ENCODE measurements at regions not wholly inside any gene's neighbourhood (a gene's known extent, or its start where the extent isn't known, plus 50 kb on each side); places are given as distances from the start of the nearest gene placed in this dataset.

- Histone ChIP-seq H3K27me3 (no peaks in the 10 kb centered on the region), H3K4me3 (no peak overlapping the region), H3K27ac (no peak overlapping the region), H3K9me3 (no peaks in the 10 kb centered on the region), H3K4me1 (no peaks in the 10 kb centered on the region), H3K36me3 (no peaks in the 10 kb centered on the region)
- no peak for TF ChIP-seq CTCF (IDR thresholded peaks at IDR 0.05)
- no peak for DNase-seq (ENCODE audit: low spot score in 2 of 2)
- intact Hi-C loops (cut with DNase I), result no loop called here
Observed at GRCh38 chr15:29438703-29439055, 169.1 kb upstream of the NSMCE3 start.

GRCh38 chr15:29437888-29438702, 168.5 kb upstream of the NSMCE3 start:
- intact Hi-C loops (cut with DNase I), result no loop called here
- no peaks in the 10 kb centered on the region for H3K4me1 ChIP-seq
- no peak for TF ChIP-seq CTCF (IDR thresholded peaks at IDR 0.05)
- no peak overlapping the region for H3K27ac ChIP-seq
- H3K27me3 ChIP-seq, result no peaks in the 10 kb centered on the region
- no peak overlapping the region for H3K4me3 ChIP-seq
- DNase-seq (ENCODE audit: low spot score in 2 of 2), result no peak
- H3K36me3 ChIP-seq, result no peaks in the 10 kb centered on the region
- no peaks in the 10 kb centered on the region for H3K9me3 ChIP-seq

GRCh38 chr15:29435811-29436210, 166.2 kb upstream of the NSMCE3 start:
- Histone ChIP-seq H3K4me1 (no peaks in the 10 kb centered on the region), H3K4me3 (no peak overlapping the region), H3K9me3 (no peaks in the 10 kb centered on the region), H3K27me3 (no peaks in the 10 kb centered on the region), H3K36me3 (no peaks in the 10 kb centered on the region), H3K27ac (no peak overlapping the region)
- intact Hi-C loops (cut with DNase I), result no loop called here
- TF ChIP-seq CTCF (IDR thresholded peaks at IDR 0.05), result no peak
- no peak for DNase-seq (ENCODE audit: low spot score in 2 of 2)

GRCh38 chr15:29434280-29434679, 164.7 kb upstream of the NSMCE3 start:
- H3K4me1 ChIP-seq, result no peaks in the 10 kb centered on the region
- H3K9me3 ChIP-seq, result no peaks in the 10 kb centered on the region
- no peak for DNase-seq (ENCODE audit: low spot score in 2 of 2)
- no peak overlapping the region for H3K4me3 ChIP-seq
- no peaks in the 10 kb centered on the region for H3K36me3 ChIP-seq
- intact Hi-C loops (cut with DNase I), result no loop called here
- no peak for TF ChIP-seq CTCF (IDR thresholded peaks at IDR 0.05)
- no peaks in the 10 kb centered on the region for H3K27me3 ChIP-seq
- no peak overlapping the region for H3K27ac ChIP-seq

GRCh38 chr15:29433507-29434248, 164.1 kb upstream of the NSMCE3 start:
- Histone ChIP-seq H3K9me3 (no peaks in the 10 kb centered on the region), H3K27ac (no peak overlapping the region), H3K4me3 (no peak overlapping the region), H3K36me3 (no peaks in the 10 kb centered on the region), H3K27me3 (no peaks in the 10 kb centered on the region), H3K4me1 (no peaks in the 10 kb centered on the region)
- no peak for DNase-seq (ENCODE audit: low spot score in 2 of 2)
- intact Hi-C loops (cut with DNase I), result no loop called here
- TF ChIP-seq CTCF (IDR thresholded peaks at IDR 0.05), result no peak
